Amniotic stem cell (primary cell): ENCODE measurements at regions not wholly inside any gene's neighbourhood (a gene's known extent, or its start where the extent isn't known, plus 50 kb on each side); places are given as distances from the start of the nearest gene placed in this dataset.
A peak's percentile ranks its signal among the peaks of the same experiment; 100 is the strongest.
"Not testable (repeated sequence)": the region's sequence is repeated elsewhere in the genome, so short reads cannot be mapped to it uniquely, and the experiment has no call there.

Source experiments
- DNase-seq: peaks from one replicate; lab custom pipeline; 2025; lab: John Stamatoyannopoulos, UW

DNA sequence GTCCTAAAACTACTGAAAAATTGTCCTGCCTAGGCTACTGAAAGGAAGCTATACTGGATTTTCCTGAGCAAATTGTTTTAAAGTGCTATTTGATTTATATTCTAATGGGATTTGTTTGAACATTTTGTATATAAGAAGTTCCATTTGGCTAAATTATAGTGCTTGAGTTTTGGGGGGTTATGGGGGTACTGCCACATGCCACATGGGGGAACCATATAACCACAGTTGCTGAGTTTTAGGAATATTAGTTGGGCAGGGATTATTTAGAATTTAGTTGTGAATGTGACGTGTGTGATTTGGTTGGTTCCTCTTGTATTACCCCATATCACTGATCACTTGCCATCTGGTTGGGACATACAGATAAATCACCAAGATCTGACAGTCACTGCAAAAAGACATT is 224.5 kb upstream of the TAPT1 start:
- no peak for DNase-seq

DNA sequence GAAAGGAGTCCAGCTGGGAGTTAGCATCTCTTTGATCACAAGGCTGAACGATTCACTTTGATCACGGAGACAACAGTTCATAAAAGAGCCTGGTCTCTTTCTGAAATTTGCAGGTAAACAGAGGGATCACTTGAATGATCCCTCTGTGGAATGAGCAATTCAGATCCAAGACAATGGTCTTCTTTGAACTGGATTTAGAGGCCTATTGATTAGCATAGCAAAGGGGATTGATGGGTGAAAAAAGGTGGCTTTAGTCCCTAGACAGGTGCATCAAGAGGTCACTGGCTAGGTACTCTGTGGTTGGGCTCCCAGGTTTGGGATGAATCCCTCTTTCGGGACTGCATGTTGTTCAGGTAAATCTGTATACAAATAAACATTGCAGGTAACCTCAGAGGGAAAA is 223.8 kb upstream of the TAPT1 start:
- DNase-seq = no peak

- no peak for DNase-seq
Observed at GRCh38 chr4:16449406-16449805, 223.1 kb upstream of the TAPT1 start.

- DNase-seq = no peak
Observed at GRCh38 chr4:16448241-16448840, 222.1 kb upstream of the TAPT1 start.

GRCh38 chr4:16443504-16444088 is 217.3 kb upstream of the TAPT1 start:
- DNase-seq = peak; percentile 11

GRCh38 chr4:16442296-16442695 is 216.0 kb upstream of the TAPT1 start:
- no peak for DNase-seq

DNA sequence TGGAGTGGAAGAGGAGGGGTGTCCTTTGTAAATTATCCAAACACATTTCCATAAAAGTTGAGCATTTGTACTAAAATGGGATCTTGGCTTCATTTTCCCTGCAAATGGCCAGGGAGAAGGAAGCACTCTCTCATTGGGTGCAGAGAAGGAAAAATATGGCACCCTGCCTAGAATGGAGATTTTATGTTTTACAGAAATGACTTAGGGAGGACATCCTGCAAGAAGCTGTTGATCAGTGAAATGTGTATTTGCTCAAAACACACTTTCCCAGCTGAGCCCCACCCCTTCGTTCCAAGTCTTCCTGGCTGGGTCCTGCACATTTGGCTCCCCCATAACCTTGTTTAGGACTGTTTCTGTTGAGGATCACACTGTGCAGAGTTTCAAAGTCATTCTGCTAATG is 213.5 kb upstream of the TAPT1 start:
- DNase-seq = no peak

- DNase-seq = no peak
Observed at GRCh38 chr4:16438986-16439385, 212.7 kb upstream of the TAPT1 start.

DNA sequence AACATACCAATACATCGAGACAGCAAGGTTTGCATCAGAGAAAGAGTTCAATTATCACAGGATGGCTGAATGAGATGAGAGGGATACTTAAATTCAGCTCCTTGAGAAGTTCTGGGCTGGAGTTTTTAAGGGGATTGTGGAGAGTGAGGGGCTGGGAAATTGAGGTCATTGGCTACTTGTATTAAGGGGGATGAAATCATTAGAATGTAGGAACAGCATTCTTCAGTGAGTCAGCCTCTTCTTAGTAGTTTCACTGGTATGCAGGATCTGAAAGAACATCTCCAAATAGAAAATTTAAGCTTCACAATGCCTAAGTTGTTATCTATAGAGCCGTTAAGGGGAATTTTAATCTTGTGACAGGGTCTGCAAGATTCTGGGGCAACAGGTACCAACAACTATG is 211.6 kb upstream of the TAPT1 start:
- no peak for DNase-seq

- no peak for DNase-seq
Observed at GRCh38 chr4:16431866-16432265, 205.6 kb upstream of the TAPT1 start.

DNA sequence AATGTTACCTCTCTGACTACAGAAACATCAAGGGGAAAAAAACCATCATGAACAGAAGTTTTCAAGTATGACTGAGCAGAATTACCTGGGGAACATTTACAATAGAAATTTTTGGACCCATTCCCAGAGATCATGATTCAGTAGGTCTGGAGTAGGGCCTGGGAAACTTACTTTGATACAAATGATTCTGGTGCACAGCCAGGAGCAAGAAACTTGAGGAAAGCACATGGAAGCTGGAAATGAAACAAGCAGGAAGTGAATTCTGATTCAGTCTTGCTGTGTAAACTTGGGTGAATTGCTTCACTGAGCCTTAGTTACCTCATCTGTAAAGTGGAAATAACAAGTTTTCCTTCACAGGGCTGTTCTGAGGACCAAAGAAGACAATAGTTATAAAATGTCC is 192.5 kb upstream of the TAPT1 start:
- DNase-seq = no peak

- DNase-seq = no peak
Observed at GRCh38 chr4:16417198-16417597, 190.9 kb upstream of the TAPT1 start.

GRCh38 chr4:16416601-16417000 is 190.3 kb upstream of the TAPT1 start:
- no peak for DNase-seq

GRCh38 chr4:16415751-16416150 is 189.5 kb upstream of the TAPT1 start:
- no peak for DNase-seq

DNA sequence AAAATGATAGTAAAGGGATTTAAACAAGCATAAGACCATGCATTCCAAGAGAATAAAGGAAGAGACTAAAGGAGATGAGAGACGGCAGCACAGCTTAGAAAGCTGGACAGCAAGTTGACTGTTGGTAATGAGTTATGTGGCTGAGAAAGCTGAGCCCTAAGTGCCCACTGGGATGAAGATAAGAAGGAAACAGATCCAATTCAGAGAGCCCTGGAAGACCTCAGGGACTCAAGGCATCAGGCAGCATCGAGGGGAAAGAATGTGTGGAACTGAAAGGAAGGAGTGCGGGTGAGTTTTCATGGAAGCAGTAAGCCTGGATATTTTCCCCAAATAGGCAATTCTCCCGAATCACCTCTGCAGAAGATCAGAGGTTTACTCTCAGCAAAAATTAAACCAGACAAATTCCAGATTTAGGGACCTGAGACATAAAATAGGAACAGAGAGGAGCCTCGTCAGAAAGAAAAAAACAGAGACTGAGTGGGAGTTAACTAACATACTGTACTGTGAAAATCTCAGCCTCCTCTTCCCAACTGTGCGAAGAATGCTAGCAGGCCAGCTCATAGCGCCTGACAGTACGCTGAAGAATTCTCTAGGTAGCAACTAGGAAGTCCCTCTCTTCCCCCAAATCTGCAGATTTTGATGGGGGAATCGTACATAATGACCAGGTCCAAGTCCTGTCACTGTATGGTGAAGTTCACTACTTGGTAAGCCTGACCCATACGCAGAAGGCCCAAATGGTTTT is 187.7 kb upstream of the TAPT1 start:
- DNase-seq = no peak

DNA sequence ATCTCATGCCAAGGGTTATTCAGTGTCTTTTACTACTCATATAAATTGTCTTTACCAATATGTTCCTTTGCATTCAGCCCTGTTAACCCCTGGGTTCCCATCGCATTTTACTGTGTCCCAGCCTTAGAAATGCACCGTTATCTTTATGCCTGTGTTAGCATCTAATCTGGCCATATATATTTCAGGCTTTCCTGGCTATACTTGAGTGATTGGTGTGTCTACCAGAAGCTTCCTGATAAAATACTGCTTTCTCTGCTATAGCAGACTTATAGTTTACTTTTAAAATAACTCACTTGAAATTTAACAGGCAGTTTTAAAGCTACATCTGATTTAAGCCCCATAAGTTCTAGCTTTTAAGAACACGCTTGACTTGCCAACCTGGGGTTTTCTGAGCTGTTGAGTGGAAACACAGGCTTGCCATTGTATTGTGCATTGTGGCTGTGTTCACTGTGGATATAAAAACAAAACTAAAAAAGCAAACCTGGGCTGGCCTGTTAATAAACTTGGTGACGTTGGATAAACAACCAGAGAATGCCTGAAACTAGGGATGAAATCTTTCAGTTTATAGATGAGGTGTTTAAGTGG is 185.3 kb upstream of the TAPT1 start:
- DNase-seq = no peak

DNA sequence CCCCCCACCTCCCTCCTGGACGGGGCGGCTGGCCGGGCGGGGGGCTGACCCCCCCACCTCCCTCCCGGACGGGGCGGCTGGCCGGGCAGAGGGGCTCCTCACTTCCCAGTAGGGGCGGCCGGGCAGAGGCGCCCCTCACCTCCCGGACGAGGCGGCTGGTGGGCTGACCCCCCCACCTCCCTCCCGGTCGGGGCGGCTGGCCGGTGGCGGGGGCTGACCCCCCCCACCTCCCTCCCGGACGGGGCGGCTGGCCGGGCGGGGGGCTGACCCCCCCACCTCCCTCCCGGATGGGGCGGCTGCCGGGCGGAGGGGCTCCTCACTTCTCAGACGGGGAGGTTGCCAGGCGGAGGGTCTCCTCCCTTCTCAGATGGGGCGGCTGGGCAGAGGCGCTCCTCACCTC is 166.9 kb upstream of the TAPT1 start:
- not testable (repeated sequence) for DNase-seq

DNA sequence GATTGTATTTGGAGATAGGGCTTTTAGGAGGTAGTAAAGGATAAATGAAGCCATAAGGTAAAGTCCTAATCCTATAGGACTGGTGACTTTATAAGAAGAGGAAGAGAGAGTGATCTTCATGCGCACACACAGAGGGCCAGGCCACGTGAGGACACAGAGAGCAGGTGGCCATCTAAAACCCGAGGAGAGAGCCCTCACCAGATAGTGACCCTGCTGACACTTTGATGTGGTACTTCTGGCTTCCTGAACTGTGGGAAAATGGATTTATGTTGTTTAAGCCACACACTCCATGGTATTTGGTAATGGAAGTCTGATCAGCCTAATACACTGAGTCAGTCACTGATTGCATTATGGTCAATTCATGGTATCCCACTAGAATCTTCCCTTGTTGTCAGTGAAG is 164.9 kb upstream of the TAPT1 start:
- DNase-seq = no peak

GRCh38 chr4:16387448-16387847 is 161.2 kb upstream of the TAPT1 start:
- DNase-seq = no peak

DNA sequence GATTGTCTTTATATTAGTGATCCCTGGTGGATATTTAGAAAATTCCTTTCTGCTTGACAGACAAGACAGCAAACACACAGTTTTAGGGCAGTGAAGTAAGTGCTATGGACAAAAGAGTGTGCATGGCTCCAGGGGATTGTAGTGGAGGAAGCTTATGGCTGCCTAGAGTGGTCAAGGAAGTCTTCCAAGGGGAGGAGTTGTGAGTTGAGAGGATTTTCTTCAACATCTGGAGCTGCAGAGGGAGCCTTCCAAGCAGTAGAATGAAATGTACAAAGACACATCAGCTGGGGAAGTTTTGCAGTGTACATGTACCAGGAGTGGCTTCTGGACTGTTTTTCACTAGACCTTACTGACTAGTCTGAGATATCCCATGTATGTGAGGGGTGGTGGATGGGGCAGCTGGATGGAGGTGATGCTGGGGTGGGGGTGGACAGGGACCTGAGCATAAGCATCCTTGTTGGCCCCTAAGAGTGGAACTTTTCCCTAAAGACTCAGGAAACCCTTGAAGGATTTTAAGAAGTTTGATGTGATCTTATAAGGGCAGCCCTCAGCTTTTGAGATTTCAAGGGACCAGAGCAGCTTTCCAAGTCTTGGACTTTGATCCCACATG is 160.5 kb upstream of the TAPT1 start:
- no peak for DNase-seq

- DNase-seq = no peak
Observed at GRCh38 chr4:16384576-16384975, 158.3 kb upstream of the TAPT1 start.

DNA sequence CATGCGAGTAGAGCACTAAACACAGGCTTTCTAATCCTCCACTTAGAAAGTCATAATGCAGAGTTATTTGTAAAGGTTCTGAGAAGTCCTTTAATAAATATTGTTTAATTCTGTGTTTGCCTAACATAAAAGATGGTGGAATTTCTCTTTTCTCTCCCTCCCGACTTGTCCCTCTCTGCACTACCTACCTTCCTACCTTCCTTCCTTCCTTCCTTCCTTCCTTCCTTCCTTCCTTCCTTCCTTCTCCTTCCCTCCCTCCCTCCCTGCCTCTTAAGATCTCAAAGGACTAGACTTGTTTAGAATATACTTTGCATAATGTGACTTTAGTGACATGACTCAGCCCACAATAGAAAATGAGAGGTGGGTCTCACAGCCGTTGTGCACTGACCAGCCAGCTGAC is 156.3 kb upstream of the TAPT1 start:
- no peak for DNase-seq

DNA sequence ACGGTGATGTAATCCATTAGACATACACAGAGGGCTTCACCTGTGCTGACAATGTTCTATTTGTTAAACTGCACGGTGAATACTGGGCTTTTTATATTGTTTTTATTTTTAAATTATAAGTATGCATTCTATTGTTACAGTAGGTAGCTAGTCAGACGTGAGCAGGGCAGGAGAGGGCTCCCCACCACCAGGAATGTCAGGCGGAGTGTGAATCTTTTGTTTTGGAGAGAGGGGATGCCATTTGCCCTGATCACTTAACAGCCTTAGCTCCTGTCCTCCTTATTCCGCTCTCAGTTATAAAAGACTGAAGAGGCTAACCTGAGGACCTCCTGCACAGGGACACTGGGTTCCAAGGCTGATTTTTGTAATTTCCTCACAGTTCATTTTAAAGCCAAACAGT is 151.6 kb upstream of the TAPT1 start:
- no peak for DNase-seq
